HG03280 (cell line): ENCODE measurements at regions not wholly inside any gene's neighbourhood (a gene's known extent, or its start where the extent isn't known, plus 50 kb on each side); places are given as distances from the start of the nearest gene placed in this dataset.

Source experiments
- ATAC-seq: cut with Tn5 transposase; IDR thresholded peaks from one replicate; pipeline ENCODE4 v1.9.1; 2021; ENCODE audit warnings: mild to moderate bottlenecking, moderate library complexity; ENCODE audit not compliant: unreplicated experiment

GRCh38 chr12:67370979-67371378 lies 101.8 kb downstream of the CAND1 start:
- ATAC-seq = no peak

GRCh38 chr12:67377021-67377420 lies 107.9 kb downstream of the CAND1 start:
- no peak for ATAC-seq

GRCh38 chr12:67377541-67377940 lies 108.4 kb downstream of the CAND1 start:
- ATAC-seq = no peak

- ATAC-seq = no peak
Measured at GRCh38 chr12:67382241-67382871, 113.2 kb downstream of the CAND1 start.

GRCh38 chr12:67386869-67387565 lies 117.9 kb downstream of the CAND1 start:
- no peak for ATAC-seq

GRCh38 chr12:67388331-67389138 lies 119.4 kb downstream of the CAND1 start:
- ATAC-seq = no peak

- ATAC-seq = no peak
Measured at GRCh38 chr12:67390273-67390672, 121.1 kb downstream of the CAND1 start.

- ATAC-seq = no peak
Measured at GRCh38 chr12:67391034-67391433, 121.9 kb downstream of the CAND1 start.

GRCh38 chr12:67391656-67392055 lies 122.5 kb downstream of the CAND1 start:
- no peak for ATAC-seq

GRCh38 chr12:67394550-67394949 lies 125.4 kb downstream of the CAND1 start:
- no peak for ATAC-seq

GRCh38 chr12:67400742-67401141 lies 131.6 kb downstream of the CAND1 start:
- ATAC-seq = no peak

- ATAC-seq = no peak
Measured at GRCh38 chr12:67410246-67410645, 141.1 kb downstream of the CAND1 start.

- no peak for ATAC-seq
Measured at GRCh38 chr12:67410667-67411067, 141.5 kb downstream of the CAND1 start.

- no peak for ATAC-seq
Measured at GRCh38 chr12:67411562-67411961, 142.4 kb downstream of the CAND1 start.

- ATAC-seq = no peak
Measured at GRCh38 chr12:67413577-67413976, 144.4 kb downstream of the CAND1 start.

GRCh38 chr12:67414011-67414715 lies 145.0 kb downstream of the CAND1 start:
- ATAC-seq = no peak

- no peak for ATAC-seq
Measured at GRCh38 chr12:67415473-67415872, 146.3 kb downstream of the CAND1 start.

GRCh38 chr12:67419810-67420209 lies 150.7 kb downstream of the CAND1 start:
- no peak for ATAC-seq

- ATAC-seq = no peak
Measured at GRCh38 chr12:67420506-67420905, 151.3 kb downstream of the CAND1 start.

GRCh38 chr12:67422081-67422480 lies 152.9 kb downstream of the CAND1 start:
- no peak for ATAC-seq

GRCh38 chr12:67424784-67425183 lies 155.6 kb downstream of the CAND1 start:
- no peak for ATAC-seq
